CD14-positive monocyte (primary cell): ENCODE measurements at regions not wholly inside any gene's neighbourhood (a gene's known extent, or its start where the extent isn't known, plus 50 kb on each side); places are given as distances from the start of the nearest gene placed in this dataset.

ENCODE experiments used
- DNase-seq, 3 donors: peaks; one replicate each; pipeline ENCODE4 v3.0.0-alpha.2; 2011 to 2022
- H2AFZ ChIP-seq: 2 replicates; pipeline ENCODE4 v1.6.0; 2012; ENCODE audit warnings: mild to moderate bottlenecking, low read depth, low read length, inconsistent platforms; ENCODE audit not compliant: insufficient read depth, poor library complexity, severe bottlenecking
- H3K27ac ChIP-seq, 2 donors: 1 replicate in 1 of 2; 2 replicates in 1 of 2; pipeline ENCODE4 v1.5.1; 2012 to 2013; ENCODE audit warnings: low read length in 2 of 2, control low read depth in 1 of 2, inconsistent platforms in 1 of 2, low read depth in 1 of 2, mild to moderate bottlenecking in 1 of 2
- H3K27me3 ChIP-seq, 2 donors: one replicate each; pipeline versions ENCODE4 v1.6.0 to v1.6.1; 2011 to 2013; ENCODE audit warnings: low read length in 2 of 2; ENCODE audit not compliant: control insufficient read depth in 2 of 2, insufficient read depth in 2 of 2
- H3K36me3 ChIP-seq, 2 donors: replicated peaks in 1 of 2; 1 replicate in 1 of 2; 2 replicates in 1 of 2; pipeline versions ENCODE4 v1.5.1 to v1.6.1; 2012 to 2013; ENCODE audit warnings: low read length in 2 of 2, control low read depth in 1 of 2, inconsistent platforms in 1 of 2, mild to moderate bottlenecking in 1 of 2; ENCODE audit not compliant: insufficient read depth in 2 of 2, control insufficient read depth in 1 of 2
- H3K4me1 ChIP-seq, 2 donors: 1 replicate in 1 of 2; 2 replicates in 1 of 2; pipeline versions ENCODE4 v1.5.1 to v1.6.1; 2012 to 2013; ENCODE audit warnings: low read length in 2 of 2, control low read depth in 1 of 2, inconsistent platforms in 1 of 2, mild to moderate bottlenecking in 1 of 2, moderate library complexity in 1 of 2; ENCODE audit not compliant: insufficient read depth in 2 of 2, control insufficient read depth in 1 of 2
- H3K4me2 ChIP-seq: replicated peaks from 2 replicates; pipeline ENCODE3; 2012; ENCODE audit warnings: low read length, moderate library complexity, mild to moderate bottlenecking; ENCODE audit not compliant: poor library complexity, severe bottlenecking; ENCODE audit errors: extremely low read depth
- H3K4me3 ChIP-seq, 3 experiments: fragments of 200-600 bp in 1 of 3; sonication (generic) in 1 of 3; replicated peaks in 1 of 3; 1 replicate in 2 of 3; 2 replicates in 1 of 3; pipeline ENCODE4 v1.5.1; 2011 to 2013; ENCODE audit warnings: low read length in 3 of 3, mild to moderate bottlenecking in 3 of 3, control low read depth in 2 of 3, low read depth in 2 of 3, inconsistent platforms in 1 of 3, moderate library complexity in 1 of 3
- H3K79me2 ChIP-seq: 2 replicates; pipeline ENCODE4 v1.6.0; 2012; ENCODE audit warnings: mild to moderate bottlenecking, control low read depth, inconsistent platforms, low read length, moderate library complexity; ENCODE audit not compliant: insufficient read depth
- H3K9ac ChIP-seq: 2 replicates; pipeline ENCODE4 v1.6.0; 2017; ENCODE audit warnings: low read length, mild to moderate bottlenecking; ENCODE audit not compliant: insufficient read depth, poor library complexity, severe bottlenecking
- H3K9me3 ChIP-seq, 2 donors: replicated peaks in 1 of 2; 1 replicate in 1 of 2; 2 replicates in 1 of 2; pipeline versions ENCODE4 v1.5.1 to v1.6.1; 2012 to 2013; ENCODE audit warnings: low read length in 2 of 2, control low read depth in 1 of 2; ENCODE audit not compliant: control insufficient read depth in 1 of 2, insufficient read depth in 1 of 2
- H4K20me1 ChIP-seq: 2 replicates; pipeline ENCODE4 v1.6.0; 2012; ENCODE audit warnings: mild to moderate bottlenecking, low read length, control low read depth, moderate library complexity; ENCODE audit not compliant: insufficient read depth
- H3K27ac Mint-ChIP-seq, 7 donors: one replicate each; pipeline ENCODE4 v1.8.0; 2020; ENCODE audit warnings: mild to moderate bottlenecking in 7 of 7, mixed read lengths in 7 of 7, moderate library complexity in 6 of 7, inconsistent platforms in 2 of 7
- H3K27me3 Mint-ChIP-seq, 3 donors: one replicate each; pipeline ENCODE4 v1.8.0; 2021 to 2022; ENCODE audit warnings: low read depth in 3 of 3, mild to moderate bottlenecking in 3 of 3, mixed read lengths in 3 of 3, moderate library complexity in 3 of 3, inconsistent platforms in 1 of 3
- H3K36me3 Mint-ChIP-seq, 2 donors: one replicate each; pipeline ENCODE4 v1.8.0; 2020; ENCODE audit warnings: mixed read lengths in 2 of 2, inconsistent platforms in 1 of 2, mild to moderate bottlenecking in 1 of 2
- H3K4me1 Mint-ChIP-seq: one replicate; pipeline ENCODE4 v1.8.0; 2020; ENCODE audit warnings: mild to moderate bottlenecking, mixed read lengths
- H3K4me3 Mint-ChIP-seq, 2 donors: one replicate each; pipeline ENCODE4 v1.8.0; 2020; ENCODE audit warnings: mild to moderate bottlenecking in 2 of 2, mixed read lengths in 2 of 2, moderate library complexity in 1 of 2
- H3K9me3 Mint-ChIP-seq, 7 donors: one replicate each; pipeline ENCODE4 v1.8.0; 2020 to 2022; ENCODE audit warnings: mixed read lengths in 7 of 7, mild to moderate bottlenecking in 6 of 7, moderate library complexity in 6 of 7, inconsistent platforms in 2 of 7
- WGBS: methylation state at CpG from one replicate; pipeline ENCODE4 v1.1.5; 2013; ENCODE audit warnings: missing lambda C conversion rate; ENCODE audit not compliant: insufficient coverage; 5-methylcytosine and 5-hydroxymethylcytosine counted together
- intact Hi-C, 2 donors: fragments of 100-400 bp; cut with micrococcal nuclease; formaldehyde crosslinking; loops; one replicate each; pipeline versions ENCODE4 v1.15.0 to v1.15.1; 2023
- TF ChIP-seq, protein P1 (sequence below): fragments of 200-600 bp; IDR thresholded peaks from one replicate; pipeline ENCODE4 v1.8.0; 2022; ENCODE audit warnings: antibody characterized with exemption, mild to moderate bottlenecking

DNA sequence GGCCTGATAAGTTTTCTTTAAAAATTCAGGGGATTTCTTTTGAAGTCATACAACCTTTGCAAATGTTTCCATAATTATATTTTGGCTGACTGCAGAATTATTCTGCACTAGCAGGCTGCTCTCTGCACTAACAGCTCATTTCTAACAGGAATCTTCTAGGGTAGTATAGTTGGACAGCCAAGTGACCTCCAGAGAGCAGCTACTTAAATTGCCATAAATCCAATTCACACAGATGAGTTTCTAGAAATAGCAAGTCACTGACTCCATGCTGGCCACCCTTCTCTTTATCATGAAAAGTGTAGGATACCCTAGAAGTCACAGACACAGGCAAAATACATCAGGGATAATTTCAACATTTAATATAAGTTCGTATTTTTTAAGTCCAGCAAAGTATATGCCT lies 110.9 kb upstream of the TARS1 start:
- Histone ChIP-seq H3K4me2 (no peak overlapping the region), H3K4me1 (no peaks in the 10 kb centered on the region)

DNA sequence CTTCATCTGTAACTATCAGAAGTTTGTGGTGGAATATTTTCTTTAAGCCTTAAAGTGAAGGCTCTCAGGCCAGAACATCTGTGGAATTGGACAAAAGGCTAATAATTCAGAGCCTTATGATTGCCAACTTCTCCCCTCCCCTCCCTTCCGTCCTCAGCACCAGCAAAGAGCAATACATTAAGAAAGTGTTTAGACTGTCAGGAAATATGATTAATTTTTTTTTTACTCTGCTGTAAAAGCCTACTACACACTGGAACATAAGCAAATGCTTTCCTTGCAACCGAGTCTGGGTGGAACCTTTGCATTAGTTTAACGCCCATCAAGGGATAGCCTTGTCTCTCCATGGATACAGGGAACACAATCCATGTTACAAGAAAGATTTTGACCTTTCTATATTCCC lies 110.3 kb upstream of the TARS1 start:
- H3K4me1 ChIP-seq = no peaks in the 10 kb centered on the region
- Mint-ChIP-seq H3K27ac (no peak overlapping the region), H3K36me3 (no peaks in the 10 kb centered on the region), H3K4me1 (no peaks in the 10 kb centered on the region), H3K4me3 (no peak overlapping the region), H3K9me3 (peaks cover 0 to 2% (median 0%) of the 10 kb centered on the region in 7 donors), H3K27me3 (peaks cover 0 to 2% (median 0%) of the 10 kb centered on the region in 3 donors)
- no peak overlapping the region for H3K9ac ChIP-seq
- no peak for DNase-seq
- no peak overlapping the region for H2AFZ ChIP-seq
- intact Hi-C loops = no loop called here
- no peaks in the 10 kb centered on the region for H3K79me2 ChIP-seq
- no peaks in the 10 kb centered on the region for H3K27me3 ChIP-seq
- no peak overlapping the region for H3K27ac ChIP-seq
- no peaks in the 10 kb centered on the region for H3K9me3 ChIP-seq
- no peak overlapping the region for H3K4me3 ChIP-seq
- no peak overlapping the region for H3K4me2 ChIP-seq
- H3K36me3 ChIP-seq = no peaks in the 10 kb centered on the region
- TF ChIP-seq, protein P1, sequence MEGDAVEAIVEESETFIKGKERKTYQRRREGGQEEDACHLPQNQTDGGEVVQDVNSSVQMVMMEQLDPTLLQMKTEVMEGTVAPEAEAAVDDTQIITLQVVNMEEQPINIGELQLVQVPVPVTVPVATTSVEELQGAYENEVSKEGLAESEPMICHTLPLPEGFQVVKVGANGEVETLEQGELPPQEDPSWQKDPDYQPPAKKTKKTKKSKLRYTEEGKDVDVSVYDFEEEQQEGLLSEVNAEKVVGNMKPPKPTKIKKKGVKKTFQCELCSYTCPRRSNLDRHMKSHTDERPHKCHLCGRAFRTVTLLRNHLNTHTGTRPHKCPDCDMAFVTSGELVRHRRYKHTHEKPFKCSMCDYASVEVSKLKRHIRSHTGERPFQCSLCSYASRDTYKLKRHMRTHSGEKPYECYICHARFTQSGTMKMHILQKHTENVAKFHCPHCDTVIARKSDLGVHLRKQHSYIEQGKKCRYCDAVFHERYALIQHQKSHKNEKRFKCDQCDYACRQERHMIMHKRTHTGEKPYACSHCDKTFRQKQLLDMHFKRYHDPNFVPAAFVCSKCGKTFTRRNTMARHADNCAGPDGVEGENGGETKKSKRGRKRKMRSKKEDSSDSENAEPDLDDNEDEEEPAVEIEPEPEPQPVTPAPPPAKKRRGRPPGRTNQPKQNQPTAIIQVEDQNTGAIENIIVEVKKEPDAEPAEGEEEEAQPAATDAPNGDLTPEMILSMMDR = no peak
- WGBS = 100% methylated on average over 1 of the region's 3 CpGs
- H4K20me1 ChIP-seq = no peaks in the 10 kb centered on the region

More for the DNA sequence above, 110.9 kb upstream of the TARS1 start:
- H2AFZ ChIP-seq = no peak overlapping the region
- Mint-ChIP-seq H3K9me3 (peaks cover 0 to 2% (median 0%) of the 10 kb centered on the region in 7 donors), H3K36me3 (no peaks in the 10 kb centered on the region), H3K27me3 (peaks cover 0 to 2% (median 0%) of the 10 kb centered on the region in 3 donors), H3K27ac (no peak overlapping the region), H3K4me3 (no peak overlapping the region), H3K4me1 (no peaks in the 10 kb centered on the region)
- H3K36me3 ChIP-seq = no peaks in the 10 kb centered on the region
- H3K9ac ChIP-seq = no peak overlapping the region
- H3K9me3 ChIP-seq = no peaks in the 10 kb centered on the region
- no peaks in the 10 kb centered on the region for H4K20me1 ChIP-seq
- H3K79me2 ChIP-seq = no peaks in the 10 kb centered on the region
- TF ChIP-seq, protein P1 = no peak
- WGBS = no CpG with 5 or more reads among the region's 1 CpG
- DNase-seq = no peak
- H3K4me3 ChIP-seq = no peak overlapping the region
- H3K27ac ChIP-seq = no peak overlapping the region
- intact Hi-C loops = no loop called here
- no peaks in the 10 kb centered on the region for H3K27me3 ChIP-seq
